Fibroblast of lung (primary cell): ENCODE measurements at regions not wholly inside any gene's neighbourhood (a gene's known extent, or its start where the extent isn't known, plus 50 kb on each side); places are given as distances from the start of the nearest gene placed in this dataset.

Experiments used
- CTCF ChIP-seq, 2 donors: IDR thresholded peaks in 1 of 2; conservative IDR thresholded peaks in 1 of 2; 1 replicate in 1 of 2; 2 replicates in 1 of 2; pipeline ENCODE4 v1.5.1; 2011 to 2012; ENCODE audit warnings: low read length in 2 of 2, control low read depth in 1 of 2, inconsistent platforms in 1 of 2, low read depth in 1 of 2, mild to moderate bottlenecking in 1 of 2
- EZH2 ChIP-seq: IDR thresholded peaks from 2 replicates; pipeline ENCODE4 v1.5.1; 2012; ENCODE audit warnings: low read length, control low read depth, mild to moderate bottlenecking; ENCODE audit errors: missing control alignments

DNA sequence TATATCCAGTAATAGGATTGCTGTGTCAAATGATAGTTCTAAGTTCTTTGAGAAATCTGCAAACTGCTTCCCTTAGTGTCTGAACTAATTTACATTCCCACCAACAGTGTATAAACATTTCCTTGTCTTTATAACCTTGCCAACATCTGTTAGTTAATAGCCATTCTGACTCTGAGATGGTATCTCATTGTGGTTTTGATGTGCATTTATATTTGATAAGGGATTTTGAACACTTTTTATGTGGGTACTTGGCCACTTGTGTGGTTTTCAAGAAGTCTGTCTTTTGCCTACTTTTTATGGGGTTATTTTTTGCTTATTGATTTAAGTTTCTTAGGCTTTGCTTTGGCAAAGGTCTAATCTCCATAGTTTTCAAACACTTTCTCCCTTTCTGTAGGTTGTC is 189.9 kb upstream of the CXCL13 start:
- TF ChIP-seq CTCF (conservative IDR thresholded peaks at IDR 0.05 in 1 of 2, IDR thresholded peaks at IDR 0.05 in 1 of 2; ENCODE audit: low read depth in 1 of 2, low read length in 2 of 2) (no peak), EZH2 (no peak)
